HCT116 (cell line): ENCODE measurements at regions not wholly inside any gene's neighbourhood (a gene's known extent, or its start where the extent isn't known, plus 50 kb on each side); places are given as distances from the start of the nearest gene placed in this dataset.

Experiments
- ATAC-seq: fragments of 200-7000 bp; cut with Tn5 transposase; 2 replicates; pipeline ENCODE4 v1.9.1; 2020; ENCODE audit warnings: mild to moderate bottlenecking, moderate library complexity
- BruUV-seq: library from RNA; stranded (reverse); fragments of 400-500 nt; replicated peaks from 2 replicates; lab custom pipeline; 2021; lab: Mats Ljungman, UMichigan
- CTCF ChIA-PET: fragments of 300-600 bp; sonication (Branson Sonifier 250); formaldehyde crosslinking; loops from one replicate; lab custom pipeline; 2021; ENCODE audit warnings: antibody characterized with exemption; lab: Charles Lee
- POLR2A ChIA-PET: fragments of 300-600, 350-600 bp; sonication (Branson Sonifier 250); formaldehyde crosslinking; loops from one replicate; lab custom pipeline; 2021; ENCODE audit warnings: antibody characterized with exemption; lab: Charles Lee
- RAD21 ChIA-PET, 2 experiments: fragments of 300-600 bp; sonication (Branson Sonifier 250); formaldehyde crosslinking; loops; one replicate each; lab custom pipeline; 2023; ENCODE audit warnings: low total read pairs in 2 of 2; ENCODE audit not compliant: uncharacterized antibody in 2 of 2, unreplicated experiment in 2 of 2, low non-redundant PET in 1 of 2; lab: Charles Lee
- DNase-seq: peaks from one replicate; pipeline ENCODE4 v3.0.0-alpha.2; 2010; ENCODE audit warnings: low read depth, low spot score
- H2AFZ ChIP-seq: fragments of 200-600 bp; shearing (Covaris generic), sonication (generic); 2 replicates; pipeline ENCODE4 v1.6.1; 2017; ENCODE audit warnings: low read depth, mixed run types, mixed read lengths, antibody characterized with exemption, low read length; ENCODE audit not compliant: poor library complexity, severe bottlenecking
- H3K27ac ChIP-seq: 2 replicates; pipeline ENCODE4 v1.5.1; 2012; ENCODE audit warnings: low read depth, low read length
- H3K27me3 ChIP-seq: fragments of 200-600 bp; sonication (generic); 2 replicates; pipeline ENCODE4 v1.6.1; 2016; ENCODE audit warnings: mixed run types, low read length, mixed read lengths; ENCODE audit not compliant: insufficient read depth
- H3K36me3 ChIP-seq, 2 experiments: fragments of 200-500 bp in 1 of 2; fragments of 200-600 bp in 1 of 2; sonication (Bioruptor generic) in 1 of 2; sonication (generic) in 1 of 2; 2 replicates each; pipeline versions ENCODE4 v1.5.1 to v1.6.1; 2014 to 2016; ENCODE audit warnings: low read length in 2 of 2, inconsistent platforms in 1 of 2, mixed read lengths in 1 of 2, mixed run types in 1 of 2; ENCODE audit not compliant: insufficient read depth in 2 of 2, control insufficient read depth in 1 of 2
- H3K4me1 ChIP-seq, 2 experiments: fragments of 200-600 bp in 1 of 2; sonication (generic) in 1 of 2; 2 replicates each; pipeline versions ENCODE4 v1.5.1 to v1.6.1; 2012 to 2017; ENCODE audit warnings: low read length in 2 of 2, inconsistent platforms in 1 of 2, mild to moderate bottlenecking in 1 of 2, mixed read lengths in 1 of 2, mixed run types in 1 of 2, moderate library complexity in 1 of 2; ENCODE audit not compliant: insufficient read depth in 2 of 2, control insufficient read depth in 1 of 2
- H3K4me2 ChIP-seq: fragments of 200-600 bp; sonication (generic); 2 replicates; pipeline ENCODE4 v1.6.1; 2017; ENCODE audit warnings: mixed run types, low read length, mixed read lengths
- H3K4me3 ChIP-seq, 2 experiments: fragments of 200-600 bp in 1 of 2; sonication (generic) in 1 of 2; replicated peaks in 1 of 2; 2 replicates each; pipeline ENCODE4 v1.5.1; 2011 to 2016; ENCODE audit warnings: low read length in 2 of 2, control low read depth in 1 of 2, low read depth in 1 of 2, mild to moderate bottlenecking in 1 of 2, mixed read lengths in 1 of 2, mixed run types in 1 of 2
- H3K79me2 ChIP-seq: fragments of 200-600 bp; sonication (generic); 2 replicates; pipeline ENCODE4 v1.6.1; 2017; ENCODE audit warnings: mild to moderate bottlenecking, mixed run types, low read length, moderate library complexity, mixed read lengths; ENCODE audit not compliant: insufficient read depth
- H3K9ac ChIP-seq: fragments of 200-600 bp; sonication (generic); 2 replicates; pipeline ENCODE4 v1.6.1; 2016; ENCODE audit warnings: low read length, mixed read lengths
- H3K9me2 ChIP-seq: fragments of 200-600 bp; sonication (generic), shearing (Covaris generic); 2 replicates; pipeline ENCODE4 v1.6.1; 2017; ENCODE audit warnings: mixed run types, mild to moderate bottlenecking, moderate library complexity; ENCODE audit not compliant: insufficient read depth
- H3K9me3 ChIP-seq, 2 experiments: fragments of 200-500 bp in 1 of 2; fragments of 200-600 bp in 1 of 2; sonication (Bioruptor generic) in 1 of 2; sonication (generic) in 1 of 2; 2 replicates each; pipeline ENCODE4 v1.6.1; 2014 to 2017; ENCODE audit warnings: low read length in 2 of 2, mixed read lengths in 2 of 2, inconsistent platforms in 1 of 2, low read depth in 1 of 2, mild to moderate bottlenecking in 1 of 2, mixed run types in 1 of 2, moderate library complexity in 1 of 2; ENCODE audit not compliant: control insufficient read depth in 1 of 2, insufficient read depth in 1 of 2
- H4K20me1 ChIP-seq: fragments of 200-600 bp; sonication (generic), shearing (Covaris generic); 2 replicates; pipeline ENCODE4 v1.6.1; 2017; ENCODE audit warnings: mixed run types, mild to moderate bottlenecking, moderate library complexity; ENCODE audit not compliant: insufficient read depth
- ATF3 ChIP-seq: IDR thresholded peaks from 2 replicates; pipeline ENCODE4 v1.6.1; 2012
- CBX3 ChIP-seq: IDR thresholded peaks from 2 replicates; pipeline ENCODE4 v1.6.1; 2012; ENCODE audit warnings: low read depth
- CEBPB ChIP-seq: IDR thresholded peaks from 2 replicates; pipeline ENCODE4 v1.6.1; 2012; ENCODE audit warnings: low read depth
- CTCF ChIP-seq, 3 experiments: fragments of 200-600 bp in 1 of 3; sonication (generic) in 1 of 3; IDR thresholded peaks in 2 of 3; conservative IDR thresholded peaks in 1 of 3; 2 replicates each; pipeline ENCODE4 v1.5.1; 2012 to 2017; ENCODE audit warnings: low read depth in 2 of 3, low read length in 2 of 3, antibody characterized with exemption in 1 of 3, borderline replicate concordance in 1 of 3, control low read depth in 1 of 3, mild to moderate bottlenecking in 1 of 3, mixed read lengths in 1 of 3, mixed run types in 1 of 3, moderate library complexity in 1 of 3; ENCODE audit not compliant: insufficient read depth in 1 of 3
- EGR1 ChIP-seq: IDR thresholded peaks from 2 replicates; pipeline ENCODE4 v1.6.1; 2012; ENCODE audit warnings: low read depth
- ELF1 ChIP-seq: IDR thresholded peaks from 2 replicates; pipeline ENCODE4 v1.6.1; 2012; ENCODE audit warnings: low read depth, borderline replicate concordance
- EZH2 ChIP-seq: fragments of 200-600 bp; sonication (generic); IDR thresholded peaks from 2 replicates; pipeline ENCODE4 v1.6.1; 2017; ENCODE audit warnings: antibody characterized with exemption, mixed run types
- EZH2phosphoT487 ChIP-seq: fragments of 200-600 bp; IDR thresholded peaks from 2 replicates; pipeline ENCODE4 v1.6.1; 2018; ENCODE audit warnings: antibody characterized with exemption, borderline replicate concordance
- POLR2AphosphoS5 ChIP-seq: IDR thresholded peaks from 2 replicates; pipeline ENCODE4 v1.6.1; 2011; ENCODE audit warnings: mild to moderate bottlenecking, low read depth, low read length, moderate library complexity
- SRF ChIP-seq: IDR thresholded peaks from 2 replicates; pipeline ENCODE4 v1.6.1; 2012; ENCODE audit warnings: low read depth
- TCF7L2 ChIP-seq: IDR thresholded peaks from 2 replicates; pipeline ENCODE4 v1.7.0; 2011; ENCODE audit warnings: borderline replicate concordance, inconsistent platforms; ENCODE audit not compliant: insufficient read depth, insufficient read length; ENCODE audit errors: extremely low read depth
- YY1 ChIP-seq: IDR thresholded peaks from 2 replicates; pipeline ENCODE4 v1.6.1; 2011; ENCODE audit warnings: low read length, low read depth, moderate library complexity, mild to moderate bottlenecking; ENCODE audit not compliant: insufficient replicate concordance; ENCODE audit errors: extremely low read depth
- intact Hi-C: fragments of 100-400 bp; cut with micrococcal nuclease; formaldehyde crosslinking; loops from 2 replicates; pipeline ENCODE4 v1.10.0; 2022

GRCh38 chr1:13968361-13968760, 268.4 kb downstream of the PRDM2 start:
- H3K36me3 ChIP-seq, result no peaks in the 10 kb centered on the region
- intact Hi-C loops, result loop anchor here (5.0 kb wide), 3 partner anchors 179 to 1129 kb away; no protein-coding TSS in a partner anchor
- no TSS peak for BruUV-seq

DNA sequence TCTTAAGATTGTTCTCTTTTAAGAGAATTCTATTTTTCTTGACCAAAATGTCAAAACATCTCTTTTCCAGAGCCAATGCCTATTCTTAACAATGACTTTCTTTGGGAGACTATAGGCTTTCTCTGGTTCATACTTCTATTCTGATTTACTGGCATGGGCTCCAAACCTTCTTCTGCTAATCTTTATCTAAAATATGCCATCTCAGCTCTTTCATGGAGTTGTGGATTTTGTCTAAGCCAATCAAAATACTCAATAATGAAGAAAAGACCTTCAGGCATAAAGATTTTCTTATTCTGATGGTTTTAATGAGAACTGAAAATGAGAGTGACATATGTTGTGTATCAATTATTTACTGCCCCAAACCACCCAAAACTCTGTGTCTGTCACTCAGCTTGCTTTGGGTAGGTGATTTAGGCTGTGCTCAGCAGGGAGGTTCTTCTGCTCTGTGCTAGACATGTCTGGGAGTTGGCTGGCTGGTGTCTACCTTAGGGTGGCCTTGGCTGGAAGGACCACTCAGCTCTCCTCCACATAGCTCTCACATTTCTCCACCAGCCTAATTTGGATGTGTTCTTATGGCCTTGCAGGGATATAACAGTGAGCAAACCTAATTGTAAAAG, 270.8 kb downstream of the PRDM2 start:
- no peaks in the 10 kb centered on the region for H3K9me2 ChIP-seq
- no peaks in the 10 kb centered on the region for H3K9me3 ChIP-seq
- H3K27me3 ChIP-seq, result peaks cover 35% of the 10 kb centered on the region; the same call in 1 of the 2 replicates
- TF ChIP-seq CBX3, result no peak
- H2AFZ ChIP-seq, result no peak overlapping the region
- H4K20me1 ChIP-seq, result no peaks in the 10 kb centered on the region
- ChIA-PET CTCF (no interaction called here), POLR2A (no interaction called here), RAD21 (no interaction called here)
- H3K9ac ChIP-seq, result no peak overlapping the region
- no peaks in the 10 kb centered on the region for H3K36me3 ChIP-seq
- DNase-seq, result no peak
- H3K4me1 ChIP-seq, result no peaks in the 10 kb centered on the region
- no peak overlapping the region for H3K4me3 ChIP-seq
- ATAC-seq, result no peak
- no TSS peak for BruUV-seq
- intact Hi-C loops, result no loop called here
- H3K27ac ChIP-seq, result no peak overlapping the region
- H3K79me2 ChIP-seq, result no peaks in the 10 kb centered on the region
- no peak overlapping the region for H3K4me2 ChIP-seq

More at GRCh38 chr1:13968361-13968760, 268.4 kb downstream of the PRDM2 start:
- Histone ChIP-seq H3K27ac (no peak overlapping the region), H3K4me1 (no peaks in the 10 kb centered on the region), H3K9me2 (no peaks in the 10 kb centered on the region), H3K4me2 (no peak overlapping the region), H3K9ac (no peak overlapping the region), H3K79me2 (no peaks in the 10 kb centered on the region), H4K20me1 (no peaks in the 10 kb centered on the region), H3K9me3 (no peaks in the 10 kb centered on the region), H3K27me3 (peaks cover 35% of the 10 kb centered on the region; the same call in 1 of the 2 replicates), H3K4me3 (no peak overlapping the region), H2AFZ (no peak overlapping the region)
- CTCF ChIA-PET, result no interaction called here
- no peak for ATAC-seq
- POLR2A ChIA-PET, result no interaction called here
- RAD21 ChIA-PET, result no interaction called here
- TF ChIP-seq CBX3, result no peak
- TF ChIP-seq CEBPB, result no peak
- no peak for DNase-seq

DNA sequence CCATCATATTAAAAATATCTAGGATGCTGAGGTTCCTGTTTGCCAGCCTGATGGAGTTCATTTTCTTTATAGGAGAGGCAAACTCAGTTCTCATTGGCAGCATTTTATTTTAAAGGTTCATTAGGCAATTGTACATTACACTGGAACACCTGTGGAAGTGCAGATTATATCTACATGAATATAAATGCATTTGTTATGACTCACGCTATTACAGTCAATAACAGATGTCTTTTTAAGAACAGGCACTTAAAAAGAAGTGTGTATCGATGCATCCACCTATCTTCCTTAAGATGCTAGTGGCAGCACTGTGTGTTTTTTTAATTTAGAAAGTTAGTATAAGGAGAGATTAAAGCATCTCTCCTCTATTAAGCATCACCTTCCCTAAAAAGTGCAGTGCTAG, 276.5 kb downstream of the PRDM2 start:
- intact Hi-C loops, result no loop called here
- no peak overlapping the region for H3K27ac ChIP-seq
- H3K9ac ChIP-seq, result no peak overlapping the region
- no peaks in the 10 kb centered on the region for H3K4me1 ChIP-seq
- POLR2A ChIA-PET, result no interaction called here
- H3K79me2 ChIP-seq, result no peaks in the 10 kb centered on the region
- ATAC-seq, result no peak
- CTCF ChIA-PET, result no interaction called here
- H3K9me3 ChIP-seq, result no peaks in the 10 kb centered on the region
- H3K27me3 ChIP-seq, result peaks cover 14% of the 10 kb centered on the region; the same call in 1 of the 2 replicates
- no peaks in the 10 kb centered on the region for H3K36me3 ChIP-seq
- no TSS peak for BruUV-seq
- no peak overlapping the region for H2AFZ ChIP-seq
- H3K4me2 ChIP-seq, result no peak overlapping the region
- H3K9me2 ChIP-seq, result no peaks in the 10 kb centered on the region
- H3K4me3 ChIP-seq, result no peak overlapping the region
- RAD21 ChIA-PET, result no interaction called here
- DNase-seq, result no peak
- no peaks in the 10 kb centered on the region for H4K20me1 ChIP-seq
- TF ChIP-seq EZH2 (no peak), POLR2AphosphoS5 (no peak), ATF3 (no peak), YY1 (no peak), CBX3 (no peak), ELF1 (no peak), EZH2phosphoT487 (no peak), TCF7L2 (no peak), SRF (no peak), EGR1 (no peak), CTCF (IDR thresholded peaks at IDR 0.05 in 2 of 3, conservative IDR thresholded peaks at IDR 0.05 in 1 of 3; ENCODE audit: borderline replicate concordance in 1 of 3, insufficient read depth in 1 of 3, low read depth in 2 of 3, low read length in 2 of 3) (no peak)
